Hepatocyte (in vitro differentiated cells): ENCODE measurements at regions not wholly inside any gene's neighbourhood (a gene's known extent, or its start where the extent isn't known, plus 50 kb on each side); places are given as distances from the start of the nearest gene placed in this dataset.

Experiments
- CTCF ChIP-seq: fragments of 200-600 bp; sonication (generic); IDR thresholded peaks from 2 replicates; pipeline ENCODE4 v1.5.1; 2016; ENCODE audit warnings: antibody characterized with exemption, mild to moderate bottlenecking; ENCODE audit not compliant: poor library complexity
- EZH2 ChIP-seq: fragments of 200-600 bp; sonication (generic); IDR thresholded peaks from 2 replicates; pipeline ENCODE4 v1.6.1; 2016; ENCODE audit warnings: antibody characterized with exemption, mild to moderate bottlenecking, borderline replicate concordance
- EZH2phosphoT487 ChIP-seq: fragments of 200-600 bp; sonication (generic); IDR thresholded peaks from one replicate; pipeline ENCODE4 v1.6.1; 2018; ENCODE audit warnings: antibody characterized with exemption, mild to moderate bottlenecking, low read depth, moderate library complexity; ENCODE audit not compliant: unreplicated experiment, severe bottlenecking

DNA sequence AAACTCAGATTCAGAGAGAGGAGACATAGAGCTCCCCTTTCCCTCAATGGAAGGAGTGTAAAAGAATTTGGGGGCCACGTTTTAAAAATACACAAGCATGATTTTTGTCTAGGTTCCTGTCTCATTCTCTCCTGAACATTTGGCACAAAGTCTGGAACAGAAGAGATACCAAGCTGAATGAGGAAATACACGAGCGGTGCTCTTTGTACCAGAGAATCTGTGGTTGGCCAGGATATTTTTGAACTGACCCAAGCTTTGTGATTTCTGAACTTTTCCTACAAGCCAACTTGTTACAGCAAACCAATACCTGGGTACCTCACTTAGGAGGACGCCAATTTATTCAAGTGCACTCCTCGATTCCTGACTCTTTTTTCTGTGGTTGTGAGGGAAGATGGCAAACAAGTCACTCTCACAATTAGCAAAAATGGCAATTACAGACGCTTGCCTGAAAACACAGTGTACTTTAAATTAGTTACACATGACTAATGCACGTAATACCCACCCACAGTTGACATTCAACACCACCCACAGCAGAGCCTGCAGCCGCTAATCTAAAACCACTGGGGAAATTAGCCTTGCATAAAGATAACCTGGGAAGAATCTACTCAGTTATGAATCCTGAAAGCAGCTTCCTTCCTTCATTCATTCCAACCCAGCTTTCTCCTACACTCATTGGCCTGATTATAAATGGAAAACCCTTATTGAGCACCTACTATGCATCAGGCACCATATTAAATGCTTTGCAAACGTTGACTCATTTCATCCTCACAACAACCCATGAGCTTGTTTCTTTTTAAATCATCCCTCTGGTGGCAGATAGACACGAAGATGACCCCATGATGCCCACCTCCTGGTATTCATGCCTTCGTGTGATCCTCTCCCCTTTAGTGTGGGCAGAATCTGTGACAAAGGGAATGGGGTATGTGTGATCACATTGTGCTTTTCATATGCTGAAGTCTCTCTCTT, 293.5 kb downstream of the KBTBD8 start:
- TF ChIP-seq CTCF: no peak
- TF ChIP-seq EZH2phosphoT487: no peak
- no peak for TF ChIP-seq EZH2
